ENCODE measurements at regions not wholly inside any gene's neighbourhood (a gene's known extent, or its start where the extent isn't known, plus 50 kb on each side); places are given as distances from the start of the nearest gene placed in this dataset.

DNA sequence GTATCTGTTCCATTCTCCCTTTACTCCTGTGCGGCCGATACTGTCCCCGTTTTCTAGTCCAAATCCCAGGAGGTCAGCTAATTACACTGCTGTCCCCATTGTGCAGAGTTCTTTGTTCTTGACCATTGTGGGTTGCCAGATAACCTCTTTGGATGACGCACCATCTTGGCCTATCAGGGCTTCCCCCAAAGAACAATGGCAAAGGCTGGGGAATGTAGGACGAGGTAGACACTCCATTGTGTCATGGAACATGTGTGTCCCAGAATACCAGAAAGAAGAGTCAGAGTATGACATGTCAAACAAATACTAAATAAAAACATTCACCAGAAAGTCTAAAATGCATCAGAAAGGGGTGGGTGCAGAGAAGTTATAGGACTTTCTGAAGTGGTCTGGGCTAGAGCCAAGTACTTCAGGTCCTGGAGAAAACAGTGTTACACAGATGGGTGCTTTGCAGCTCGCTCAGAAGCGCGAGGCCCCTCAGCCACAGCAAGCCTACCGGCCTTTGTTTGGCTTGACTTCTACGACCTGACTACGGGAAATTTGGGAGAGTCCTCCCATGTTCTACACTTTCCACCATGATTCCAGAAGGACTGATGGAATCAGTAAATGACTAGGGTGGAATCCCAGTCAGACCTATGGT, 83.2 kb upstream of the SSBP2 start:
- H3K27me3 Mint-ChIP-seq (ENCODE audit: low read depth), result no peaks in the 10 kb centered on the region
- no peak for DNase-seq (ENCODE audit: low spot score)
- CTCF ChIA-PET, result no interaction called here

More for the DNA sequence above, 83.2 kb upstream of the SSBP2 start:
- peaks cover 17% of the 10 kb centered on the region for H3K4me1 Mint-ChIP-seq
- TF ChIP-seq, protein P1, sequence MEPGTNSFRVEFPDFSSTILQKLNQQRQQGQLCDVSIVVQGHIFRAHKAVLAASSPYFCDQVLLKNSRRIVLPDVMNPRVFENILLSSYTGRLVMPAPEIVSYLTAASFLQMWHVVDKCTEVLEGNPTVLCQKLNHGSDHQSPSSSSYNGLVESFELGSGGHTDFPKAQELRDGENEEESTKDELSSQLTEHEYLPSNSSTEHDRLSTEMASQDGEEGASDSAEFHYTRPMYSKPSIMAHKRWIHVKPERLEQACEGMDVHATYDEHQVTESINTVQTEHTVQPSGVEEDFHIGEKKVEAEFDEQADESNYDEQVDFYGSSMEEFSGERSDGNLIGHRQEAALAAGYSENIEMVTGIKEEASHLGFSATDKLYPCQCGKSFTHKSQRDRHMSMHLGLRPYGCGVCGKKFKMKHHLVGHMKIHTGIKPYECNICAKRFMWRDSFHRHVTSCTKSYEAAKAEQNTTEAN (CRISPR knock-in tag; IDR thresholded peaks at IDR 0.05), result no peak
- TF ChIP-seq MYBL2 (CRISPR knock-in tag; IDR thresholded peaks at IDR 0.05) (no peak), TEAD4 (CRISPR knock-in tag; IDR thresholded peaks at IDR 0.05) (no peak), NR3C1 (CRISPR knock-in tag; conservative IDR thresholded peaks at IDR 0.05; ENCODE audit: low read depth) (no peak), NR2C2 (CRISPR knock-in tag; IDR thresholded peaks at IDR 0.05) (no peak), ZBTB21 (CRISPR knock-in tag; IDR thresholded peaks at IDR 0.05; ENCODE audit: borderline replicate concordance) (no peak), SOX15 (CRISPR knock-in tag; IDR thresholded peaks at IDR 0.05) (no peak), OVOL2 (CRISPR knock-in tag; IDR thresholded peaks at IDR 0.05; ENCODE audit: borderline replicate concordance) (no peak), ZNF232 (CRISPR knock-in tag; IDR thresholded peaks at IDR 0.05) (no peak), ZNF671 (CRISPR knock-in tag; IDR thresholded peaks at IDR 0.05) (no peak), IRF2 (CRISPR knock-in tag; IDR thresholded peaks at IDR 0.05; ENCODE audit: borderline replicate concordance, low read depth) (no peak)
- TF ChIP-seq, protein P2, sequence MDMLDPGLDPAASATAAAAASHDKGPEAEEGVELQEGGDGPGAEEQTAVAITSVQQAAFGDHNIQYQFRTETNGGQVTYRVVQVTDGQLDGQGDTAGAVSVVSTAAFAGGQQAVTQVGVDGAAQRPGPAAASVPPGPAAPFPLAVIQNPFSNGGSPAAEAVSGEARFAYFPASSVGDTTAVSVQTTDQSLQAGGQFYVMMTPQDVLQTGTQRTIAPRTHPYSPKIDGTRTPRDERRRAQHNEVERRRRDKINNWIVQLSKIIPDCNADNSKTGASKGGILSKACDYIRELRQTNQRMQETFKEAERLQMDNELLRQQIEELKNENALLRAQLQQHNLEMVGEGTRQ (CRISPR knock-in tag; IDR thresholded peaks at IDR 0.05), result no peak
- TF ChIP-seq, protein P3, sequence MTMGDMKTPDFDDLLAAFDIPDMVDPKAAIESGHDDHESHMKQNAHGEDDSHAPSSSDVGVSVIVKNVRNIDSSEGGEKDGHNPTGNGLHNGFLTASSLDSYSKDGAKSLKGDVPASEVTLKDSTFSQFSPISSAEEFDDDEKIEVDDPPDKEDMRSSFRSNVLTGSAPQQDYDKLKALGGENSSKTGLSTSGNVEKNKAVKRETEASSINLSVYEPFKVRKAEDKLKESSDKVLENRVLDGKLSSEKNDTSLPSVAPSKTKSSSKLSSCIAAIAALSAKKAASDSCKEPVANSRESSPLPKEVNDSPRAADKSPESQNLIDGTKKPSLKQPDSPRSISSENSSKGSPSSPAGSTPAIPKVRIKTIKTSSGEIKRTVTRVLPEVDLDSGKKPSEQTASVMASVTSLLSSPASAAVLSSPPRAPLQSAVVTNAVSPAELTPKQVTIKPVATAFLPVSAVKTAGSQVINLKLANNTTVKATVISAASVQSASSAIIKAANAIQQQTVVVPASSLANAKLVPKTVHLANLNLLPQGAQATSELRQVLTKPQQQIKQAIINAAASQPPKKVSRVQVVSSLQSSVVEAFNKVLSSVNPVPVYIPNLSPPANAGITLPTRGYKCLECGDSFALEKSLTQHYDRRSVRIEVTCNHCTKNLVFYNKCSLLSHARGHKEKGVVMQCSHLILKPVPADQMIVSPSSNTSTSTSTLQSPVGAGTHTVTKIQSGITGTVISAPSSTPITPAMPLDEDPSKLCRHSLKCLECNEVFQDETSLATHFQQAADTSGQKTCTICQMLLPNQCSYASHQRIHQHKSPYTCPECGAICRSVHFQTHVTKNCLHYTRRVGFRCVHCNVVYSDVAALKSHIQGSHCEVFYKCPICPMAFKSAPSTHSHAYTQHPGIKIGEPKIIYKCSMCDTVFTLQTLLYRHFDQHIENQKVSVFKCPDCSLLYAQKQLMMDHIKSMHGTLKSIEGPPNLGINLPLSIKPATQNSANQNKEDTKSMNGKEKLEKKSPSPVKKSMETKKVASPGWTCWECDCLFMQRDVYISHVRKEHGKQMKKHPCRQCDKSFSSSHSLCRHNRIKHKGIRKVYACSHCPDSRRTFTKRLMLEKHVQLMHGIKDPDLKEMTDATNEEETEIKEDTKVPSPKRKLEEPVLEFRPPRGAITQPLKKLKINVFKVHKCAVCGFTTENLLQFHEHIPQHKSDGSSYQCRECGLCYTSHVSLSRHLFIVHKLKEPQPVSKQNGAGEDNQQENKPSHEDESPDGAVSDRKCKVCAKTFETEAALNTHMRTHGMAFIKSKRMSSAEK (CRISPR knock-in tag; IDR thresholded peaks at IDR 0.05; ENCODE audit: borderline replicate concordance), result no peak
- TF ChIP-seq, protein P4, sequence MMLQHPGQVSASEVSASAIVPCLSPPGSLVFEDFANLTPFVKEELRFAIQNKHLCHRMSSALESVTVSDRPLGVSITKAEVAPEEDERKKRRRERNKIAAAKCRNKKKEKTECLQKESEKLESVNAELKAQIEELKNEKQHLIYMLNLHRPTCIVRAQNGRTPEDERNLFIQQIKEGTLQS (CRISPR knock-in tag; conservative IDR thresholded peaks at IDR 0.05), result no peak
- TF ChIP-seq, protein P5, sequence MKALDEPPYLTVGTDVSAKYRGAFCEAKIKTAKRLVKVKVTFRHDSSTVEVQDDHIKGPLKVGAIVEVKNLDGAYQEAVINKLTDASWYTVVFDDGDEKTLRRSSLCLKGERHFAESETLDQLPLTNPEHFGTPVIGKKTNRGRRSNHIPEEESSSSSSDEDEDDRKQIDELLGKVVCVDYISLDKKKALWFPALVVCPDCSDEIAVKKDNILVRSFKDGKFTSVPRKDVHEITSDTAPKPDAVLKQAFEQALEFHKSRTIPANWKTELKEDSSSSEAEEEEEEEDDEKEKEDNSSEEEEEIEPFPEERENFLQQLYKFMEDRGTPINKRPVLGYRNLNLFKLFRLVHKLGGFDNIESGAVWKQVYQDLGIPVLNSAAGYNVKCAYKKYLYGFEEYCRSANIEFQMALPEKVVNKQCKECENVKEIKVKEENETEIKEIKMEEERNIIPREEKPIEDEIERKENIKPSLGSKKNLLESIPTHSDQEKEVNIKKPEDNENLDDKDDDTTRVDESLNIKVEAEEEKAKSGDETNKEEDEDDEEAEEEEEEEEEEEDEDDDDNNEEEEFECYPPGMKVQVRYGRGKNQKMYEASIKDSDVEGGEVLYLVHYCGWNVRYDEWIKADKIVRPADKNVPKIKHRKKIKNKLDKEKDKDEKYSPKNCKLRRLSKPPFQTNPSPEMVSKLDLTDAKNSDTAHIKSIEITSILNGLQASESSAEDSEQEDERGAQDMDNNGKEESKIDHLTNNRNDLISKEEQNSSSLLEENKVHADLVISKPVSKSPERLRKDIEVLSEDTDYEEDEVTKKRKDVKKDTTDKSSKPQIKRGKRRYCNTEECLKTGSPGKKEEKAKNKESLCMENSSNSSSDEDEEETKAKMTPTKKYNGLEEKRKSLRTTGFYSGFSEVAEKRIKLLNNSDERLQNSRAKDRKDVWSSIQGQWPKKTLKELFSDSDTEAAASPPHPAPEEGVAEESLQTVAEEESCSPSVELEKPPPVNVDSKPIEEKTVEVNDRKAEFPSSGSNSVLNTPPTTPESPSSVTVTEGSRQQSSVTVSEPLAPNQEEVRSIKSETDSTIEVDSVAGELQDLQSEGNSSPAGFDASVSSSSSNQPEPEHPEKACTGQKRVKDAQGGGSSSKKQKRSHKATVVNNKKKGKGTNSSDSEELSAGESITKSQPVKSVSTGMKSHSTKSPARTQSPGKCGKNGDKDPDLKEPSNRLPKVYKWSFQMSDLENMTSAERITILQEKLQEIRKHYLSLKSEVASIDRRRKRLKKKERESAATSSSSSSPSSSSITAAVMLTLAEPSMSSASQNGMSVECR (CRISPR knock-in tag; IDR thresholded peaks at IDR 0.05; ENCODE audit: borderline replicate concordance), result no peak
- TF ChIP-seq, protein P6, sequence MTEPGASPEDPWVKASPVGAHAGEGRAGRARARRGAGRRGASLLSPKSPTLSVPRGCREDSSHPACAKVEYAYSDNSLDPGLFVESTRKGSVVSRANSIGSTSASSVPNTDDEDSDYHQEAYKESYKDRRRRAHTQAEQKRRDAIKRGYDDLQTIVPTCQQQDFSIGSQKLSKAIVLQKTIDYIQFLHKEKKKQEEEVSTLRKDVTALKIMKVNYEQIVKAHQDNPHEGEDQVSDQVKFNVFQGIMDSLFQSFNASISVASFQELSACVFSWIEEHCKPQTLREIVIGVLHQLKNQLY (CRISPR knock-in tag; IDR thresholded peaks at IDR 0.05), result no peak
- TF ChIP-seq, protein P7, sequence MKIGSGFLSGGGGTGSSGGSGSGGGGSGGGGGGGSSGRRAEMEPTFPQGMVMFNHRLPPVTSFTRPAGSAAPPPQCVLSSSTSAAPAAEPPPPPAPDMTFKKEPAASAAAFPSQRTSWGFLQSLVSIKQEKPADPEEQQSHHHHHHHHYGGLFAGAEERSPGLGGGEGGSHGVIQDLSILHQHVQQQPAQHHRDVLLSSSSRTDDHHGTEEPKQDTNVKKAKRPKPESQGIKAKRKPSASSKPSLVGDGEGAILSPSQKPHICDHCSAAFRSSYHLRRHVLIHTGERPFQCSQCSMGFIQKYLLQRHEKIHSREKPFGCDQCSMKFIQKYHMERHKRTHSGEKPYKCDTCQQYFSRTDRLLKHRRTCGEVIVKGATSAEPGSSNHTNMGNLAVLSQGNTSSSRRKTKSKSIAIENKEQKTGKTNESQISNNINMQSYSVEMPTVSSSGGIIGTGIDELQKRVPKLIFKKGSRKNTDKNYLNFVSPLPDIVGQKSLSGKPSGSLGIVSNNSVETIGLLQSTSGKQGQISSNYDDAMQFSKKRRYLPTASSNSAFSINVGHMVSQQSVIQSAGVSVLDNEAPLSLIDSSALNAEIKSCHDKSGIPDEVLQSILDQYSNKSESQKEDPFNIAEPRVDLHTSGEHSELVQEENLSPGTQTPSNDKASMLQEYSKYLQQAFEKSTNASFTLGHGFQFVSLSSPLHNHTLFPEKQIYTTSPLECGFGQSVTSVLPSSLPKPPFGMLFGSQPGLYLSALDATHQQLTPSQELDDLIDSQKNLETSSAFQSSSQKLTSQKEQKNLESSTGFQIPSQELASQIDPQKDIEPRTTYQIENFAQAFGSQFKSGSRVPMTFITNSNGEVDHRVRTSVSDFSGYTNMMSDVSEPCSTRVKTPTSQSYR (CRISPR knock-in tag; IDR thresholded peaks at IDR 0.05), result no peak
- TF ChIP-seq, protein P8, sequence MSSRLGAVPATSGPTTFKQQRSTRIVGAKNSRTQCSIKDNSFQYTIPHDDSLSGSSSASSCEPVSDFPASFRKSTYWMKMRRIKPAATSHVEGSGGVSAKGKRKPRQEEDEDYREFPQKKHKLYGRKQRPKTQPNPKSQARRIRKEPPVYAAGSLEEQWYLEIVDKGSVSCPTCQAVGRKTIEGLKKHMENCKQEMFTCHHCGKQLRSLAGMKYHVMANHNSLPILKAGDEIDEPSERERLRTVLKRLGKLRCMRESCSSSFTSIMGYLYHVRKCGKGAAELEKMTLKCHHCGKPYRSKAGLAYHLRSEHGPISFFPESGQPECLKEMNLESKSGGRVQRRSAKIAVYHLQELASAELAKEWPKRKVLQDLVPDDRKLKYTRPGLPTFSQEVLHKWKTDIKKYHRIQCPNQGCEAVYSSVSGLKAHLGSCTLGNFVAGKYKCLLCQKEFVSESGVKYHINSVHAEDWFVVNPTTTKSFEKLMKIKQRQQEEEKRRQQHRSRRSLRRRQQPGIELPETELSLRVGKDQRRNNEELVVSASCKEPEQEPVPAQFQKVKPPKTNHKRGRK (CRISPR knock-in tag; IDR thresholded peaks at IDR 0.05; ENCODE audit: borderline replicate concordance), result no peak
- POLR2A ChIA-PET, result no interaction called here
- no peak overlapping the region for H3K4me3 Mint-ChIP-seq
- no peak overlapping the region for H3K27ac Mint-ChIP-seq
- no peaks in the 10 kb centered on the region for H3K9me3 Mint-ChIP-seq
- ATAC-seq, result no peak
- H3K36me3 Mint-ChIP-seq, result no peaks in the 10 kb centered on the region

All from WTC11 (cell line).